A549 (cell line): ENCODE measurements at regions not wholly inside any gene's neighbourhood (a gene's known extent, or its start where the extent isn't known, plus 50 kb on each side); places are given as distances from the start of the nearest gene placed in this dataset.

ENCODE experiments used
- CTCF ChIP-seq: fragments of >200 bp; sonication (Bioruptor Twin); formaldehyde crosslinking; IDR thresholded peaks from 3 replicates; pipeline ENCODE4 v1.5.1; 2016
- POLR2A ChIP-seq: IDR thresholded peaks from 2 replicates; pipeline ENCODE4 v1.6.1; 2012; ENCODE audit warnings: mild to moderate bottlenecking, low read length
- USF2 ChIP-seq: fragments of 450-650 bp; IDR thresholded peaks from 2 replicates; pipeline ENCODE4 v1.6.1; 2014; ENCODE audit warnings: antibody characterized with exemption

- TF ChIP-seq USF2 = no peak
- TF ChIP-seq CTCF = no peak
- no peak for TF ChIP-seq POLR2A
Observed at GRCh38 chr17:73826872-73827228, 182.6 kb upstream of the SDK2 start.
